Hematopoietic multipotent progenitor cell treated with erythropoietin and hydrocortisone succinate and interleukin-3 and kit ligand, for 4 days (in vitro differentiated cells): ENCODE measurements at regions not wholly inside any gene's neighbourhood (a gene's known extent, or its start where the extent isn't known, plus 50 kb on each side); places are given as distances from the start of the nearest gene placed in this dataset.

Experiments used
- DNase-seq: peaks from one replicate; pipeline ENCODE4 v3.0.0-alpha.2; 2015

DNA sequence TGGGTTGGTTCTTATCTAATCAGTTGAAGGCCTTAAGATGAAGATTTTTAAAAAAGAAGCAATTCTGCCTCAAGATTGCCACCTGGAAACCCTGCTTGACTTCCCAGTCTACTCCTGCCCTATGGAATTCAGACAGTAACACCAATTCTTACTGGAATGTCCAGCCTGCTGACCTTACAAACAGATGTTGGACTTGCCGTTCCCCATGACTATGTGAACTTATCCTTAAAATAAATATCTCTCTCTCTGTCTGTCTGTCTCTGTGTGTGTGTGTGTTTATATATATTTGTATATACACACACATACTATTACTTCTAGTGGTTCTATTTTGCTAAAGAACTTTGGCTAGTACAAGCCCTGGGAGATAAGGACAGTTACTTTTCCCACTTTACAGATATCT, 675.3 kb downstream of the SLC4A3 start:
- DNase-seq, result no peak

- no peak for DNase-seq
Measured at GRCh38 chr2:220309215-220309614, 681.8 kb downstream of the SLC4A3 start.

DNA sequence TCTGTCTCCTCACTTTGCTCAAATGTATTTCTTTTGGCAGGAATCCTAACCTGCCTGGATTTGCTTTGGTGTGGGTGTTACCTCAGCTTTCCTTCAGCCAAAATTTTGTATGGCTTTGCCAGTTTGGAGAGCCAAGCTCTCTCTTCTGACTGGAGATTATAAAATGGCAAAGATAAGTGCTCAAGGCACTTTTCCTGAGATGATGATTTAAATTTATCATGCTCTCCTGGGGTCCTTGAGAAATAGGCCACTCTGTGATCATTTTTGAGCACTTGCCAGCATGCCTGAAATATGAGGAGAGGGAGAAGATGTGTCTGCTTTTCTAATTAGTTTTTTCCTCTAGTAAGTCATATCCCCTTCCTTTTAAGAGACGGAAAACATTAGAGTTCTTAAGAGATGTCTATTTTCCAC, 683.0 kb downstream of the SLC4A3 start:
- no peak for DNase-seq

GRCh38 chr2:220315098-220315823, 687.8 kb downstream of the SLC4A3 start:
- DNase-seq, result no peak

DNA sequence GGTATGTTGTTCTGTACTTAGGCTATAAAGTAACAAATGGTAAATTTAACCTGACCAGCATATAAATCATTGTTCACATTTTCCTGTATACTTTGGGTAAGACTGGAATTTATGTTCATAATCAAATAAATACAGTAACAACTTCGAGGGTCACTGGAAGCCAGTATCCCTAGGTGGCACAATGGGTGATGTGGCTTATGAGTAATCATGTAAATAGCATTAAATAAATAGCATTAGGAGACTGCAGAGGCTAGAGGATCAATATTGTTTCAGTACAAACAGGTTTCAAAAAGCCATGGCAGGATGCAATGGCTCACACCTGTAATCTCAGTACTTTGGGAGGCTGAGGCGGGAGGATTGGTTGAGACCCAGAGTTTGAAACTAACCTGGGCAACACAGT, 690.6 kb downstream of the SLC4A3 start:
- no peak for DNase-seq

GRCh38 chr2:220318508-220318907, 691.1 kb downstream of the SLC4A3 start:
- no peak for DNase-seq

GRCh38 chr2:220320326-220320725, 692.9 kb downstream of the SLC4A3 start:
- no peak for DNase-seq

- no peak for DNase-seq
Measured at GRCh38 chr2:220332886-220333285, 705.5 kb downstream of the SLC4A3 start.

GRCh38 chr2:220334210-220334609, 706.8 kb downstream of the SLC4A3 start:
- no peak for DNase-seq

DNA sequence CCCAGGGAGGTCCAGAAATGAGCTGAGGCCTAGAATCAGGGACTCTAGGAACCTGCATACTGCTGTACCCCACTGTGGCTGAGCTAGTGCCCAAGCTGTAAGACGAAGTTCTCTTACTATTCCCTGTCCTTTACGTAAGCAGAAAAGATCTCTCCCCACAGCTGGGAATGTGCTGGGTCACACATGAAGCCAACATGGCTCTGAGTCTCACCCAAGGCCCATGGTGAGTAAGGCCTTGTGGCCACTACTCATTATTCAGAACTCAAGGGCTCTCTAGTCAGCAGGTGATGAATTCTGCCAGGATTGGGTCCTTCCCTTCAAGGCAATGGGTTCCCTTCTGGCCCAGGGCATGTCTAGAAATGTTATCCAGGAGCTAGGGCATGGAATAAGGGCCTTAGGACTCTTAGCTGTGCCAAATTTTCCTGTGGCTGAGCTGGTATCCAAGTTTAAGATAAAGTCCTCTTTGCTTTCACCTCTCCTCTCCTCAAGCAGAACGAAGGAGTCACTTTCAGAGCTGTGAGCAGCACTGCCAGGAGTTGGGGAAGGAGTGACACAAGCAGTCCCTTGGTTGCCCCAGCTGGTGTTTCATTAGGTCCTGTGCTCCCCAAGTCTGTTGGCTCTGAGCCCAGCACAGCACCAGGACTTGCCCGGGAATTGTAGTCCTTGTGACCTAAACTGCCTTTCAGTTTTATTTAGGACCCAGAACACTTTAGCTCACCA, 707.6 kb downstream of the SLC4A3 start:
- no peak for DNase-seq

GRCh38 chr2:220335591-220335915, 708.1 kb downstream of the SLC4A3 start:
- peak; percentile 2 for DNase-seq

DNA sequence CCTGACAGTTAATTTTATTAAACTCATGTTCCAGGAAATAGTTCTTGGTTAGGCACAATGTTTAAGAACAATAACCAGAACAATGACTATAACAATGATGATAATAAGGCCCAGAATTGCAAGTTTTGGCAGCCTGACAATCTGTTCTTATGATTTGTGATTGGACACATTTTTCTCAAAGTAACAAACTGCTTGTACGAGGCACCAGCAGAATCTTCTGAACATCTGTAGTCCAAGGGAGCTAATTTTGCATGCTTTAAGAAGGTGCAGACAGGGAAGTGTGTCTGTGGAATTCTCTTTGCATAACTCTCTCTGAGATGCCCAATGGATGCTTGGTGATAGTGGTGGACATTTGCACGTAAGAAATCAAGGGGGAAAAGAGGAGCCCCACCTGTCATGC, 709.3 kb downstream of the SLC4A3 start:
- no peak for DNase-seq

DNA sequence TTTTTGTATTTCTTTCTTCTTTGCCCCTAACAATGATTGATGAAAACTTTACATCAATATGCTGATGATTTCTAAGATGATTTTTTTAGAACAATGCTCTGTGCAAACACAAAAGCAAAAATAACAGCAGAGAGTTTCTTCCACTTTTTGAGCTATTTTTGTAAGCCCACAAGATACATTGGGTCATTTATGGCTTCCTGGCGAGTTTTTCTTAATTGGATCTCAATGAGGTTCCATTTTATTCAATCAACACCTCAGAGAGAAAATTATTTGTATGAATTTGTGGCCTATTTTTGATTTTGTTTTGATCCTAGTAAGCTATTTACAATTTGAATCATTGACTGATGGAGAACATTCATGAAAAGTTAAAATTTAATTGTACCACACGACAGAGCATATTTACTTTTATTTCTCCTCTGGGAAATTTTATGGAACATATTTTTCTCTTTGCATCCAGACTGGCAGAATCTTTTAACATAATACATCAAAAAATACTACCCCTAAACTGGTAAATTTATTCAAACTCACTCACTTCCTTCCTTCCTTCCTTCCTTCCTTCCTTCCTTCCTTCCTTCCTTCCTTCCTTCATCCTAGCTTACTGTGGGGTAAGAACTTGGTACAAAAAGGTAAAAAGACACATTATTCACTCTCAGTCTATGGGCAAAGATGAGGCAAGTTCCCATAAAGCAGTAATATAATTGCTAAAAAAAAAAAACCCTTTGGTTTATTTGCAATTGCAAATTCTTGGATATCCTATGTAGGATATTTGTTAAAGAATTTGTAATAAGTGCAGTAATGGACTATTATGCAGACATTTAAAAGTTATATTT, 710.4 kb downstream of the SLC4A3 start:
- DNase-seq, result no peak

GRCh38 chr2:220341014-220341413, 713.6 kb downstream of the SLC4A3 start:
- no peak for DNase-seq

DNA sequence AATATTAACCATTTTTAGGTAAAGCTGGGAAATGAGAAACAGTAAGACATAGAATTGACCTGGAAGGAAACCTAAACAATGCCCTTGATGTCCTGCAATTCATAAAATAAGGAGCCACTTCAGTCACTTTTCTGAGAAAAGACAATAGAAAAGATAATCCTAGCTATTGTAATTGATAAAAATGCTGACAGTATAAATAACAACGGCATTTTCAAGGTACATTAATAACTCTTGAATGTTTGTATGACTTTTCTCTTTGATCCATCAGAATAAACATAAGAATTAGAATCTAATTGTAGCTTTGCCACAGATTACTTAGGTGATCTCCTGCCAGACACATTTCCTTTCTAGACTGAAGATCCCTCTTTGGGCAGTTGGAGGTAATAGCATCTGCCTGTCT, 719.5 kb downstream of the SLC4A3 start:
- DNase-seq, result no peak

DNA sequence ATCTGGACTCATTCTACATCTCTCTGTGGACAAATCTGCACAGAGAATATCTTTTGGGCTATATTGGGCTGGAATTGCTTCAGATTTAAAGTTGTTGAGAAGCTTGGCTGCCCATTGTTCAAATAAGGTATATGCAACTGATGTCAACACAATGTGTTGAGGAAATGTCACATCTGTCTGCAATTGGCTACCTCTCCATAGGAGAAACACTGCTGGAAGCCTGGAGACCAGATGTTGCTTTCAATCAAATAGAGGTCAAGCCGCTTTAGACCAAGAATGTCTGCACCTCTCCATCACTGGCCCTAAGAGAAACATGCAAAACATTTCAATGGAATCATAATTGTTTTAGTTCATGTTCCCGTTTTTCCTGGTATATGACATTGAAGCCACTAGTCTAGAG, 720.2 kb downstream of the SLC4A3 start:
- no peak for DNase-seq

GRCh38 chr2:220348206-220348605, 720.8 kb downstream of the SLC4A3 start:
- DNase-seq, result no peak

DNA sequence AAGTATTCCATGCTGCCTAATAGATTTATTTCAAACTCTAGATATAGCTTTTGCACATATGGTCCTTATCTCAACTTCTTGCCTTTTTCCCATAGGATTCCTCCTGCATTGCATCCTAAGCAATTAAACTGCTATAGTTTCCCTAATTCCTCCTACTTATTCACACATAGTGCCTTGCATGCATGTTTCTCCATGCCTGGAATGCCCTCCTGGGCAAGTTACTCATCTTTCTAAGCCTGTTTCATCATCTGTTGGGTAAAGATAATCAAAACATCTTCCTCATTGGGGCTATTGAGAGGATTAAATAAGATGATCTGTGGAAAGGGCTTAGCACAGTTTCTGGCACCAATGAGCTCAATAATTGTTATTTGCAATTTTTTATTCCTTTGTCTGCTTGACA, 726.5 kb downstream of the SLC4A3 start:
- DNase-seq, result no peak

- no peak for DNase-seq
Measured at GRCh38 chr2:220356076-220356475, 728.6 kb downstream of the SLC4A3 start.

DNA sequence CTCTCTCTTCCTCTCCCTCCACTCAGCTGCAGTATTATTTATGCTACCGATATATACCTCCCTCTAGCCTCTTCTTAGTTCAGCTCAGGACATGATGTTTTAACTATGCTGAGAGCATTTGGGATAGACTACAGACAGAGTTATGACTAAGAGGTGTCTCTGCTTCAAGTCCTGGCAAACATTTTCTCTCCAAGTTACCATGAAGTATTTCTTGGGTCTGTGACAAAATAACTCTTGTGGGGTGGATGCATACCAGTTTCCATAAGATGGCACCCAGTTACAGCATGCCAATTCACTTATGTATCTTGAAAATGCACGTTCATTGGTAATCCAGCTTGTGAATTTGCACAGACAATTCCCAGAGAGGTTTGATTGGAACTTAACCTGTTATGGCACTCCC, 737.6 kb downstream of the SLC4A3 start:
- no peak for DNase-seq

DNA sequence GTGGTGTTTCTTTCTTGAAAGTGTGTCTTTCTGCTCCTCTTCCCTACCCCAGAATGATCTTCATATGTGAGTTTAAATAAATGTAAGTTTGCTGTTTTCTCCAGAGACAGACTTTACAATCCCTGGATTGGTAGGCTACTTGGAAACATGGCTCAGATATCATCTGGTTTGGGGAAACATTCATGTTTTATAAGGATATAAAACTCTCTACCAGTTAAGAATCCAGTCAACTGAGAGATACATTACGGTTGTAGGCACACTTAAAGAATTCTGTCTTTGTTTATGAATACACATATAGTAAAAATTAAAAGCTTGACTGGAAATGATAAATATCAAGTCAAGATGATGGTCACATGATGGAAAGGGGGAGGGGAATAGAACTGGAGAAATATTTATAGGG, 739.3 kb downstream of the SLC4A3 start:
- no peak for DNase-seq

DNA sequence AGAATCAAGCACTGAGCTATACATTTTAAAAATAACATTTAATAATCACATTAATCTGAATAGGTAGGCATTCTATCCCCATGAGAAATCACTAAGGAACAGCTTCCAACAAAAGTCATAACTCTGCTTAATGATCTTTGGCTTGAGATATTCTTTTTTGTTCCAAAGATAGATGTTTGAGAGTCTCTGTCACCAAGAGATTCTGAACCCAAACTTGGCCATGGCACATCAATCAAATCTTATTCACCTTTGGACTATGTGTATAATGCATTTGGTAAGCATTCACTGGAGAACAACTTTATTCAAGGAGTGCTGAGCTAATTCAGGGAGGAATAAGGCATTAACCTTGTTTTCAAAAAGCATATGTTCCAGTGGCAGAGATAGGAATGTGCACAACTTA, 743.3 kb downstream of the SLC4A3 start:
- DNase-seq, result no peak

DNA sequence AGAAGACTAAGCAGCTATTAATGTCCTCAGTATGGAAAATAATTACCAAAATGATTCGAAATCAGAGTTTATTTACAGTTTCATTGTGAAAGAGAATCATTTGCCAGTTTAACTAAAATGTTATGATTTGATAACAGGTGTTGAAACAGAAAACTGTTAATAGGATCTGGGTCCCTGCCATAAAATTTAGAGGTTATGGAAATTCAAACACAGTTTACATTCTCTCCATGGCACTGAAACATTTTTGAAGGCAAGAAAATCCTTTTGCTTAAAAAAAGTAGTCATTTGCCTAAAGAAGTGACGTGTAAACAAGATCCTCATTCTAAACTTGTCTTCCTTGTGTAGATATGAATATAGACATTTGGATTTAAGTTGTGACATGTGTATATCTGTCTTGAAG, 743.8 kb downstream of the SLC4A3 start:
- no peak for DNase-seq

DNA sequence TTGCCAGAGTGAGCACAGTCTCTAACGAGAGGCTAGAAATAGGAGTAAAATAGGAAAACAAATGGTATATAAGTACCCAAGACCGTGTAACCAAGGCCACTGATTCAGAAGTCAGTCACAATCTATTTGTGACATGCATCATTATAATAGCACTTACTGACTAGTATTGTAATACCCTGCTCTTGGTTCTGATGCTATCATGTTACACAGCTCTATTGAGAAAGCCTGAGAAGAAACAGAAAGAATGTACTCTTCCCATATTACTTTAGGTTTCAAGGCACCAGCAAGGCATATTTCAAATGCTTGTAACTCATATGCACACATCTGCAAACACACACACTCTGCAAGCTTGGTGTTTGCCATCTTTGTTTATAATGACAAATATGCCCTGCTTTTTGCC, 746.4 kb downstream of the SLC4A3 start:
- DNase-seq, result no peak
